Glutamatergic neuron (in vitro differentiated cells): ENCODE measurements at regions not wholly inside any gene's neighbourhood (a gene's known extent, or its start where the extent isn't known, plus 50 kb on each side); places are given as distances from the start of the nearest gene placed in this dataset.

ENCODE experiments used
- DNase-seq: peaks from one replicate; pipeline ENCODE4 v3.0.0; 2022
- H3K27ac Mint-ChIP-seq: one replicate; pipeline ENCODE4 v1.8.0; 2020; ENCODE audit warnings: mild to moderate bottlenecking, mixed read lengths, inconsistent platforms; ENCODE audit not compliant: unreplicated experiment
- H3K27me3 Mint-ChIP-seq: one replicate; pipeline ENCODE4 v1.8.0; 2020; ENCODE audit warnings: mild to moderate bottlenecking, moderate library complexity, mixed read lengths, inconsistent platforms; ENCODE audit not compliant: unreplicated experiment
- H3K36me3 Mint-ChIP-seq: one replicate; pipeline ENCODE4 v1.8.0; 2020; ENCODE audit warnings: mild to moderate bottlenecking, mixed read lengths, inconsistent platforms; ENCODE audit not compliant: unreplicated experiment
- H3K4me1 Mint-ChIP-seq: one replicate; pipeline ENCODE4 v1.8.0; 2020; ENCODE audit warnings: mild to moderate bottlenecking, low read depth, mixed read lengths, inconsistent platforms; ENCODE audit not compliant: unreplicated experiment
- H3K4me3 Mint-ChIP-seq: one replicate; pipeline ENCODE4 v1.8.0; 2020; ENCODE audit warnings: mild to moderate bottlenecking, mixed read lengths, inconsistent platforms; ENCODE audit not compliant: unreplicated experiment
- H3K9me3 Mint-ChIP-seq: one replicate; pipeline ENCODE4 v1.8.0; 2020; ENCODE audit warnings: mild to moderate bottlenecking, moderate library complexity, mixed read lengths, inconsistent platforms; ENCODE audit not compliant: unreplicated experiment
- CTCF ChIP-seq: fragments of 200-600 bp; sonication (generic); IDR thresholded peaks from one replicate; pipeline ENCODE4 v1.5.0; 2021; ENCODE audit not compliant: partially characterized antibody, unreplicated experiment

GRCh38 chr7:121475806-121476205, 79.7 kb upstream of the FAM3C start:
- no peak overlapping the region for H3K4me3 Mint-ChIP-seq
- no peaks in the 10 kb centered on the region for H3K9me3 Mint-ChIP-seq
- no peak overlapping the region for H3K27ac Mint-ChIP-seq
- H3K36me3 Mint-ChIP-seq: no peaks in the 10 kb centered on the region
- no peak for TF ChIP-seq CTCF
- DNase-seq: no peak
- peaks cover 2% of the 10 kb centered on the region for H3K4me1 Mint-ChIP-seq
- H3K27me3 Mint-ChIP-seq: no peaks in the 10 kb centered on the region

GRCh38 chr7:121474301-121474673, 78.2 kb upstream of the FAM3C start:
- Mint-ChIP-seq H3K9me3 (no peaks in the 10 kb centered on the region), H3K27ac (no peak overlapping the region), H3K4me3 (no peak overlapping the region), H3K27me3 (no peaks in the 10 kb centered on the region), H3K36me3 (no peaks in the 10 kb centered on the region), H3K4me1 (no peaks in the 10 kb centered on the region)
- no peak for DNase-seq
- TF ChIP-seq CTCF: no peak

DNA sequence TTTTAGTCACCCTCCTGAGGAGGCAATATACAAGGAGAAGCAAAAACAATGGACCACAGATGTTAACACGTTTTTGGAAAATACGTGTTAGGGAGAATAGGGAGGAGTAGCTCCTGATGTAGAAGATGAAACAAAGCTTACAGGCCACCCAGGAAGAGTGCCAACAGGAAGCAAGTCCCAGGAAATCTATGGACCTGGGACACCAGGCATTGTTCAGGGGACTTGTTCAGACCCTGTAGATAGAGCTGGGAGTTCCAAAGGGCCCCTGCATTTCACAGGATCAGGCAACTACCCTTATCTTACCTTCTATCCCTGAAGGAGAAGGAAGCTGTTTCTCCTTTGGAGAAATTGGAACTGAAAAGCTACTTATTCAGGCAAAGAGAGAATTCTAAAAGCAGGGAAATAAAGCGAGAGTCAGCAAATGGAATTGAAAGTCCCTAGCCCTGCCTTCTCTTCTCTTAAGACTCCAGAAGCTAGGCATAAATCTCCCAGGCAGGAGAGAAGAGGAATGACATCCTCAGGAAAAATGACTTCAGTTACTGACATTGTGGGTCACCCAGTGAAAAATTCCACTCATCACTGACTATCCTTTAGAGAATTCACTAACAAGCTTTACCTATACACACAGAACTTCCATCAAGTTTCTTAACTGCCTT, 77.7 kb upstream of the FAM3C start:
- H3K36me3 Mint-ChIP-seq: no peaks in the 10 kb centered on the region
- H3K27ac Mint-ChIP-seq: no peak overlapping the region
- H3K4me1 Mint-ChIP-seq: no peaks in the 10 kb centered on the region
- no peak for TF ChIP-seq CTCF
- no peaks in the 10 kb centered on the region for H3K9me3 Mint-ChIP-seq
- no peak overlapping the region for H3K4me3 Mint-ChIP-seq
- DNase-seq: no peak
- no peaks in the 10 kb centered on the region for H3K27me3 Mint-ChIP-seq

DNA sequence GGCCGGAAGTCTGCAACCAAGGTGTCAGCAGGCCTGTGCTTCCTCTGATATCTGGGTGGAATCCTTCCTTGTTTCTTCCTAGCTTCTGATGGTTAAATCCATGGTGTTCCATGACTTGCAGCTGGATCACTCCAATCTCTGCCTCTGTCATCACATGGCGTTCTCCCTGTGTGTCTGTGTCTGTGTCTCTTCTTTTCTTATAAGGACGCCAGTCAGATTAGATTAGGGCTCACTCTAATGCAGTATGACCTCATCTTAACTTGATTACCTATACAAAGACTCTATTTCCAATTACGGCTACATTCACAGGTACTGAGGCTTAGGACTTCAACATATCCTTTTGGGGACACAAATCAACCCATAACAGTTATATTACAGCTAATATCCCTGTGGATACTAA, 70.3 kb upstream of the FAM3C start:
- no peak overlapping the region for H3K4me3 Mint-ChIP-seq

GRCh38 chr7:121459148-121459547, 63.0 kb upstream of the FAM3C start:
- DNase-seq: no peak
- no peak for TF ChIP-seq CTCF
- Mint-ChIP-seq H3K4me1 (no peaks in the 10 kb centered on the region), H3K4me3 (no peak overlapping the region), H3K36me3 (no peaks in the 10 kb centered on the region), H3K27ac (no peak overlapping the region), H3K27me3 (no peaks in the 10 kb centered on the region), H3K9me3 (no peaks in the 10 kb centered on the region)

More for the DNA sequence above, 70.3 kb upstream of the FAM3C start:
- no peak for DNase-seq
- H3K36me3 Mint-ChIP-seq: no peaks in the 10 kb centered on the region
- no peaks in the 10 kb centered on the region for H3K4me1 Mint-ChIP-seq
- TF ChIP-seq CTCF: no peak
- H3K27ac Mint-ChIP-seq: no peak overlapping the region
- no peaks in the 10 kb centered on the region for H3K27me3 Mint-ChIP-seq
- H3K9me3 Mint-ChIP-seq: no peaks in the 10 kb centered on the region
